ENCODE measurements at regions not wholly inside any gene's neighbourhood (a gene's known extent, or its start where the extent isn't known, plus 50 kb on each side); places are given as distances from the start of the nearest gene placed in this dataset.

DNA sequence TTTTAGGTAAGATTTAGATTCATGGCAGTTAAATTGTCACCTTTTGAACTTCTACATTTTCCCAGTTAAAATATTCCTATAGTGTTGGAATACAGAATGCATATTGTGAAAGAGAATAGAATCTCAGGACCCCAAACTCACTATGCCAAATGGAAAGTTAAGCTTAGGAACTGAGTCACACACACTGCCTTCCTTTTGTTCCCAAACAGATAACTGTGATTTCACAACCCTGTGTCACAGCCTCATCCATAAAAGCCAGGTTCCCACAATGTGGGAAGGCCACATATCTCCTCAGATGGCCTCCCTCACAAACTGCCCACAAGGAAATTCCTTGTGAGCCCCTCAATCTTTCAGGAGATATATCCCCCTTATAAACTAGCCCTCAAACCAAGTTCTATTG lies 94.7 kb upstream of the HPF1 start:
- Histone ChIP-seq H3K9me3 (ENCODE audit: control insufficient read depth in 4 of 4, insufficient read depth in 3 of 4, low read length in 3 of 4) (no peaks in the 10 kb centered on the region), H3K27me3 (ENCODE audit: control insufficient read depth in 3 of 3, insufficient read depth in 3 of 3, low read length in 2 of 3) (peaks cover 0 to 4% (median 0%) of the 10 kb centered on the region in 3 donors), H3K27ac (ENCODE audit: low read depth in 1 of 2, low read length in 1 of 2) (no peak overlapping the region), H3K4me3 (no peak overlapping the region), H3K9ac (ENCODE audit: insufficient read depth in 1 of 2, low read length in 2 of 2) (no peak overlapping the region), H3K36me3 (ENCODE audit: control insufficient read depth in 4 of 4, insufficient read depth in 4 of 4, low read length in 4 of 4) (no peaks in the 10 kb centered on the region), H3K4me1 (ENCODE audit: control insufficient read depth in 5 of 5, insufficient read depth in 5 of 5, low read length in 5 of 5) (no peaks in the 10 kb centered on the region)
- ATAC-seq (ENCODE audit: insufficient read depth, low FRiP score), result no peak
- no peak for DNase-seq
- TF ChIP-seq, protein P1, sequence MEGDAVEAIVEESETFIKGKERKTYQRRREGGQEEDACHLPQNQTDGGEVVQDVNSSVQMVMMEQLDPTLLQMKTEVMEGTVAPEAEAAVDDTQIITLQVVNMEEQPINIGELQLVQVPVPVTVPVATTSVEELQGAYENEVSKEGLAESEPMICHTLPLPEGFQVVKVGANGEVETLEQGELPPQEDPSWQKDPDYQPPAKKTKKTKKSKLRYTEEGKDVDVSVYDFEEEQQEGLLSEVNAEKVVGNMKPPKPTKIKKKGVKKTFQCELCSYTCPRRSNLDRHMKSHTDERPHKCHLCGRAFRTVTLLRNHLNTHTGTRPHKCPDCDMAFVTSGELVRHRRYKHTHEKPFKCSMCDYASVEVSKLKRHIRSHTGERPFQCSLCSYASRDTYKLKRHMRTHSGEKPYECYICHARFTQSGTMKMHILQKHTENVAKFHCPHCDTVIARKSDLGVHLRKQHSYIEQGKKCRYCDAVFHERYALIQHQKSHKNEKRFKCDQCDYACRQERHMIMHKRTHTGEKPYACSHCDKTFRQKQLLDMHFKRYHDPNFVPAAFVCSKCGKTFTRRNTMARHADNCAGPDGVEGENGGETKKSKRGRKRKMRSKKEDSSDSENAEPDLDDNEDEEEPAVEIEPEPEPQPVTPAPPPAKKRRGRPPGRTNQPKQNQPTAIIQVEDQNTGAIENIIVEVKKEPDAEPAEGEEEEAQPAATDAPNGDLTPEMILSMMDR (IDR thresholded peaks at IDR 0.05; ENCODE audit: control extremely low read depth, extremely low read depth), result no peak

DNA sequence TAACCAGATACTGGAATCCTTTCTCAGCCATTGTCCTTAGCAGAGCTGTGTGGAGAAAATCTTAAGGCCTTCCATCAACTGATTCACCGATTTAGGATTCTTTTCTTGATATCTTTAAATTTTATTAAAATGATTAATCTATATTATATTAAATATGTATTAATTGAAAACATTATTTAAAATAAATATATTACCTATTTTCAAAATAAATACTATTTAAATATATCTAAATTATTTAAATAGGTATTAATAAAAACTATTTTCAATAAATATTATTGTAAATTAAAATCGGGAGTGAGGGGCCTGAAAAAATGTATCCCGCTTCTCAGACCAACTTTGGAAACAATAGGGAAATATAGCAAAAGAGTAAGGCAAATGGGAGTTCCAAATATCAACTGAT lies 94.0 kb upstream of the HPF1 start:
- H3K36me3 ChIP-seq (ENCODE audit: control insufficient read depth in 4 of 4, insufficient read depth in 4 of 4, low read length in 4 of 4), result no peaks in the 10 kb centered on the region
- H3K9ac ChIP-seq (ENCODE audit: insufficient read depth in 1 of 2, low read length in 2 of 2), result no peak overlapping the region
- H3K9me3 ChIP-seq (ENCODE audit: control insufficient read depth in 4 of 4, insufficient read depth in 3 of 4, low read length in 3 of 4), result no peaks in the 10 kb centered on the region
- H3K27me3 ChIP-seq (ENCODE audit: control insufficient read depth in 3 of 3, insufficient read depth in 3 of 3, low read length in 2 of 3), result peaks cover 0 to 4% (median 0%) of the 10 kb centered on the region in 3 donors
- 95 to 99% methylated on average over 3 of the region's 3 CpGs for whole genome bisulfite sequencing, 2 donors
- ATAC-seq (ENCODE audit: insufficient read depth, low FRiP score) (no peak), DNase-seq (no peak)
- no peak overlapping the region for H3K4me3 ChIP-seq
- H3K4me1 ChIP-seq (ENCODE audit: control insufficient read depth in 5 of 5, insufficient read depth in 5 of 5, low read length in 5 of 5), result no peaks in the 10 kb centered on the region
- no peak overlapping the region for H3K27ac ChIP-seq (ENCODE audit: low read depth in 1 of 2, low read length in 1 of 2)
- TF ChIP-seq, protein P1 (IDR thresholded peaks at IDR 0.05; ENCODE audit: control extremely low read depth, extremely low read depth), result no peak

DNA sequence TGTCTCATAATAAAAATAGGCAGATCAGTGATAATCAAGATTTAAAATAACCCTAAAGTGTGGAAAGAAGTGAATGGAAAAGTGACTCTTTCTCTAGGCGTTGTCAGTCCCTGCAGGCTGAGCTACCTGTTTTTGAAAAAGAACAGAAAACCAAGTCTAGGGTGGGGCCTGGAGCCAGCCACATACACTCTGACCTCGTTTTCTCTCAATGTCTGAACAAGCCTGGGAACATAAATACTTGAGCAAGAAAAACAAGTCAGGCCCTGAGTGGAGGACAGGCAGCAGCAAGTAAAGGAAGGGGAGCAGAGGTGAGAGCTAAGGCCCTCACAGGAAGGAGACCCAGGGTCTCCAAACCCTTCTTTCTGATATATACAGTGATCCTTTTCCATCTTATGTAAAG lies 91.7 kb upstream of the HPF1 start:
- H3K9ac ChIP-seq (ENCODE audit: insufficient read depth in 1 of 2, low read length in 2 of 2), result no peak overlapping the region
- H3K9me3 ChIP-seq (ENCODE audit: control insufficient read depth in 4 of 4, insufficient read depth in 3 of 4, low read length in 3 of 4), result no peaks in the 10 kb centered on the region
- WGBS, 2 donors, result 57 to 72% methylated on average over 2 of the region's 2 CpGs
- TF ChIP-seq, protein P1 (IDR thresholded peaks at IDR 0.05; ENCODE audit: control extremely low read depth, extremely low read depth), result no peak
- no peak for DNase-seq
- no peak overlapping the region for H3K27ac ChIP-seq (ENCODE audit: low read depth in 1 of 2, low read length in 1 of 2)
- H3K4me3 ChIP-seq, result no peak overlapping the region
- H3K4me1 ChIP-seq (ENCODE audit: control insufficient read depth in 5 of 5, insufficient read depth in 5 of 5, low read length in 5 of 5), result peaks cover 0 to 2% (median 0%) of the 10 kb centered on the region in 5 donors
- H3K27me3 ChIP-seq (ENCODE audit: control insufficient read depth in 3 of 3, insufficient read depth in 3 of 3, low read length in 2 of 3), result peaks cover 0 to 4% (median 0%) of the 10 kb centered on the region in 3 donors
- no peak for ATAC-seq (ENCODE audit: insufficient read depth, low FRiP score)
- no peaks in the 10 kb centered on the region for H3K36me3 ChIP-seq (ENCODE audit: control insufficient read depth in 4 of 4, insufficient read depth in 4 of 4, low read length in 4 of 4)

- Histone ChIP-seq H3K36me3 (ENCODE audit: control insufficient read depth in 4 of 4, insufficient read depth in 4 of 4, low read length in 4 of 4) (no peaks in the 10 kb centered on the region), H3K9me3 (ENCODE audit: control insufficient read depth in 4 of 4, insufficient read depth in 3 of 4, low read length in 3 of 4) (no peaks in the 10 kb centered on the region), H3K4me1 (ENCODE audit: control insufficient read depth in 5 of 5, insufficient read depth in 5 of 5, low read length in 5 of 5) (peaks cover 0 to 2% (median 0%) of the 10 kb centered on the region in 5 donors), H3K27me3 (ENCODE audit: control insufficient read depth in 3 of 3, insufficient read depth in 3 of 3, low read length in 2 of 3) (peaks cover 0 to 4% (median 0%) of the 10 kb centered on the region in 3 donors), H3K4me3 (no peak overlapping the region), H3K9ac (ENCODE audit: insufficient read depth in 1 of 2, low read length in 2 of 2) (no peak overlapping the region), H3K27ac (ENCODE audit: low read depth in 1 of 2, low read length in 1 of 2) (no peak overlapping the region)
- no peak for DNase-seq
- TF ChIP-seq, protein P1 (IDR thresholded peaks at IDR 0.05; ENCODE audit: control extremely low read depth, extremely low read depth), result no peak
- ATAC-seq (ENCODE audit: insufficient read depth, low FRiP score), result no peak
- WGBS, 2 donors, result 62 to 65% methylated on average over 5 of the region's 5 CpGs
Observed at GRCh38 chr4:169848018-169848417, 90.3 kb upstream of the HPF1 start.

All from lung (tissue), 11 donors.